Sigmoid colon (tissue), 4 donors: ENCODE measurements at regions not wholly inside any gene's neighbourhood (a gene's known extent, or its start where the extent isn't known, plus 50 kb on each side); places are given as distances from the start of the nearest gene placed in this dataset.

ENCODE experiments used
- CTCF ChIP-seq, 4 experiments: fragments of 450-650 bp in 3 of 4; fragments of 200-600 bp in 1 of 4; IDR thresholded peaks; one replicate each; pipeline ENCODE4 v1.5.1; 2016 to 2019; ENCODE audit warnings: antibody characterized with exemption in 4 of 4, mild to moderate bottlenecking in 3 of 4, moderate library complexity in 2 of 4
- EP300 ChIP-seq, 4 donors: sonication (generic); formaldehyde crosslinking; IDR thresholded peaks; one replicate each; pipeline ENCODE4 v1.6.1; 2017; ENCODE audit warnings: antibody characterized with exemption in 4 of 4
- POLR2A ChIP-seq, 2 donors: fragments of 450-650 bp; IDR thresholded peaks; one replicate each; pipeline ENCODE4 v1.6.1; 2016; ENCODE audit warnings: antibody characterized with exemption in 2 of 2, mild to moderate bottlenecking in 2 of 2, moderate library complexity in 2 of 2
- POLR2AphosphoS5 ChIP-seq, 4 donors: sonication (generic); formaldehyde crosslinking; IDR thresholded peaks; one replicate each; pipeline ENCODE4 v1.6.1; 2017; ENCODE audit warnings: antibody characterized with exemption in 4 of 4

GRCh38 chr2:217077831-217078407 lies 218.1 kb upstream of the TNP1 start:
- TF ChIP-seq POLR2AphosphoS5 (IDR thresholded peaks at IDR 0.05), result no peak
- no peak for TF ChIP-seq POLR2A (IDR thresholded peaks at IDR 0.05)
- no peak for TF ChIP-seq CTCF (IDR thresholded peaks at IDR 0.05)
- TF ChIP-seq EP300 (IDR thresholded peaks at IDR 0.05), result no peak
